Spleen (tissue), 11 donors: ENCODE measurements at regions not wholly inside any gene's neighbourhood (a gene's known extent, or its start where the extent isn't known, plus 50 kb on each side); places are given as distances from the start of the nearest gene placed in this dataset.

Experiments
- DNase-seq: peaks from one replicate; pipeline ENCODE4 v3.0.0-alpha.2; 2020
- H3K27ac ChIP-seq, 8 donors: fragments of 200-600 bp; sonication (generic) in 7 of 8; 1 replicate in 4 of 8; 2 replicates in 4 of 8; pipeline versions ENCODE4 v1.5.0 to v1.8.0; 2016 to 2021; ENCODE audit warnings: inconsistent platforms in 4 of 8, mild to moderate bottlenecking in 4 of 8, moderate library complexity in 1 of 8
- H3K27me3 ChIP-seq, 7 donors: fragments of 200-600 bp; sonication (generic) in 6 of 7; replicated peaks in 1 of 7; 1 replicate in 4 of 7; 2 replicates in 3 of 7; pipeline versions ENCODE4 v1.5.0 to v1.8.0; 2016 to 2021; ENCODE audit warnings: inconsistent platforms in 3 of 7, mild to moderate bottlenecking in 1 of 7
- H3K36me3 ChIP-seq, 6 donors: fragments of 200-600 bp; sonication (generic) in 5 of 6; 1 replicate in 4 of 6; 2 replicates in 2 of 6; pipeline versions ENCODE4 v1.5.0 to v1.8.0; 2016 to 2021; ENCODE audit warnings: inconsistent platforms in 2 of 6
- H3K4me1 ChIP-seq, 6 donors: fragments of 200-600 bp; sonication (generic) in 5 of 6; 1 replicate in 3 of 6; 2 replicates in 3 of 6; pipeline versions ENCODE4 v1.5.0 to v1.8.0; 2016 to 2021; ENCODE audit warnings: inconsistent platforms in 3 of 6
- H3K4me3 ChIP-seq, 8 donors: fragments of 200-600 bp; sonication (generic) in 7 of 8; 1 replicate in 4 of 8; 2 replicates in 4 of 8; pipeline versions ENCODE4 v1.5.0 to v1.8.0; 2016 to 2021; ENCODE audit warnings: inconsistent platforms in 4 of 8, mild to moderate bottlenecking in 4 of 8, moderate library complexity in 2 of 8
- H3K9me3 ChIP-seq, 8 donors: fragments of 200-600 bp; sonication (generic) in 7 of 8; 1 replicate in 4 of 8; 2 replicates in 4 of 8; pipeline versions ENCODE4 v1.5.0 to v1.8.0; 2016 to 2021; ENCODE audit warnings: inconsistent platforms in 4 of 8
- POLR2A ChIP-seq, 3 donors: fragments of 450-650 bp; IDR thresholded peaks; one replicate each; pipeline ENCODE4 v1.5.1; 2017; ENCODE audit warnings: antibody characterized with exemption in 3 of 3, mild to moderate bottlenecking in 1 of 3
- POLR2AphosphoS5 ChIP-seq, 3 donors: sonication (generic); formaldehyde crosslinking; IDR thresholded peaks; one replicate each; pipeline ENCODE4 v1.5.1; 2017; ENCODE audit warnings: antibody characterized with exemption in 3 of 3
- WGBS, 5 donors: extraction: QIAGEN DNeasy Blood & Tissue Kit in 3 of 5; methylation state at CpG; one replicate each; pipeline versions ENCODE4 v1.1.5 to v1.1.7; 2013 to 2018; 5-methylcytosine and 5-hydroxymethylcytosine counted together
- intact Hi-C: fragments of 100-400 bp; cut with DNase I; formaldehyde crosslinking; loops from one replicate; pipeline ENCODE4 v1.15.0; 2023; ENCODE audit warnings: low total_unique reads
- small RNA-seq, 4 donors: library from RNA; depleted of rRNA; stranded (forward); fragments of <200 nt; gene quantifications; one replicate each; pipeline ENCODE3, GENCODE V24; 2016
- TF ChIP-seq, protein P1 (sequence below), 11 experiments: fragments of 200-600 bp in 7 of 11; fragments of 450-650 bp in 4 of 11; sonication (generic) in 4 of 11; IDR thresholded peaks in 8 of 11; conservative IDR thresholded peaks in 3 of 11; 1 replicate in 7 of 11; 2 replicates in 4 of 11; pipeline versions ENCODE4 v1.4.0 to v1.8.0; 2016 to 2021; ENCODE audit warnings: antibody characterized with exemption in 11 of 11, inconsistent platforms in 4 of 11, mild to moderate bottlenecking in 1 of 11
- donor health status: healthy with polysubstance abuse.
- donor health status: DM: no; HTN: no; CAD: no; lungs with moderate emphysema.
- donor health status: DM: no; HTN: no; CAD: no.
- donor health status: Bipolar disorder and iron deficiency.
- donor health status: healthy.
- donor health status: DM: no; HTN: no; CAD: no.
- donor health status: DM: yes; HTN: yes; CAD: no.

- Histone ChIP-seq H3K4me3 (no peak overlapping the region), H3K27ac (no peak overlapping the region), H3K36me3 (no peaks in the 10 kb centered on the region), H3K27me3 (no peaks in the 10 kb centered on the region), H3K9me3 (no peaks in the 10 kb centered on the region), H3K4me1 (peaks cover 0 to 19% (median 1%) of the 10 kb centered on the region in 6 donors)
- intact Hi-C loops: no loop called here
- WGBS, 5 donors: 38 to 62% (median 53%) methylated on average over 14 of the region's 14 CpGs
- DNase-seq: no peak
- TF ChIP-seq, protein P1, sequence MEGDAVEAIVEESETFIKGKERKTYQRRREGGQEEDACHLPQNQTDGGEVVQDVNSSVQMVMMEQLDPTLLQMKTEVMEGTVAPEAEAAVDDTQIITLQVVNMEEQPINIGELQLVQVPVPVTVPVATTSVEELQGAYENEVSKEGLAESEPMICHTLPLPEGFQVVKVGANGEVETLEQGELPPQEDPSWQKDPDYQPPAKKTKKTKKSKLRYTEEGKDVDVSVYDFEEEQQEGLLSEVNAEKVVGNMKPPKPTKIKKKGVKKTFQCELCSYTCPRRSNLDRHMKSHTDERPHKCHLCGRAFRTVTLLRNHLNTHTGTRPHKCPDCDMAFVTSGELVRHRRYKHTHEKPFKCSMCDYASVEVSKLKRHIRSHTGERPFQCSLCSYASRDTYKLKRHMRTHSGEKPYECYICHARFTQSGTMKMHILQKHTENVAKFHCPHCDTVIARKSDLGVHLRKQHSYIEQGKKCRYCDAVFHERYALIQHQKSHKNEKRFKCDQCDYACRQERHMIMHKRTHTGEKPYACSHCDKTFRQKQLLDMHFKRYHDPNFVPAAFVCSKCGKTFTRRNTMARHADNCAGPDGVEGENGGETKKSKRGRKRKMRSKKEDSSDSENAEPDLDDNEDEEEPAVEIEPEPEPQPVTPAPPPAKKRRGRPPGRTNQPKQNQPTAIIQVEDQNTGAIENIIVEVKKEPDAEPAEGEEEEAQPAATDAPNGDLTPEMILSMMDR (IDR thresholded peaks at IDR 0.05 in 8 of 11, conservative IDR thresholded peaks at IDR 0.05 in 3 of 11): no peak
- TF ChIP-seq POLR2A (IDR thresholded peaks at IDR 0.05) (no peak), POLR2AphosphoS5 (IDR thresholded peaks at IDR 0.05) (no peak)
These were observed 49.8 kb upstream of the GADD45A start for GRCh38 chr1:67635055-67635809.

Small RNAs in the stretch of these regions (small RNA-seq; reads per million reads assigned to genes)
- gene RNU6-1031P: 0 reads per million in 4 donors
